ENCODE measurements at regions not wholly inside any gene's neighbourhood (a gene's known extent, or its start where the extent isn't known, plus 50 kb on each side); places are given as distances from the start of the nearest gene placed in this dataset.

DNA sequence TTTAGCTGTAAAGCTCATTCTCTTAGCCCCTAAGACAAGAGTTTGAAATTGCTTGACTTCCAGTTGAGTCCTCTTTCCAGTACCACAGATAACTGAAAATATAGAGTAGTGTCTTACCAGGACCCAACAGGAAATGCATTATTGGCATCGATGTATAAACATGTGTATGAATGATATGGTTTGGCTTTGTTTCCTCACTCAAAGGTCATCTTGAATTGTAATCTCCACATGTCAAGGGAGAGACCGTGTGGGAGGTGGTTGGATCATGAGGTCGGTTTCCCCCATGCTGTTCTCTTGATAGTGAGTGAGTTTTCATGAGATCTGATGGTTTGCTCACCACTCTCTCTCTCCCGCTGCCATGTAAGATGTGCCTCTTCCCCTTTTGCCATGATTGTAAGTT lies 745.0 kb downstream of the TMEM182 start:
- no peak overlapping the region for H2AFZ ChIP-seq (ENCODE audit: low read depth)
- TF ChIP-seq, protein P1, sequence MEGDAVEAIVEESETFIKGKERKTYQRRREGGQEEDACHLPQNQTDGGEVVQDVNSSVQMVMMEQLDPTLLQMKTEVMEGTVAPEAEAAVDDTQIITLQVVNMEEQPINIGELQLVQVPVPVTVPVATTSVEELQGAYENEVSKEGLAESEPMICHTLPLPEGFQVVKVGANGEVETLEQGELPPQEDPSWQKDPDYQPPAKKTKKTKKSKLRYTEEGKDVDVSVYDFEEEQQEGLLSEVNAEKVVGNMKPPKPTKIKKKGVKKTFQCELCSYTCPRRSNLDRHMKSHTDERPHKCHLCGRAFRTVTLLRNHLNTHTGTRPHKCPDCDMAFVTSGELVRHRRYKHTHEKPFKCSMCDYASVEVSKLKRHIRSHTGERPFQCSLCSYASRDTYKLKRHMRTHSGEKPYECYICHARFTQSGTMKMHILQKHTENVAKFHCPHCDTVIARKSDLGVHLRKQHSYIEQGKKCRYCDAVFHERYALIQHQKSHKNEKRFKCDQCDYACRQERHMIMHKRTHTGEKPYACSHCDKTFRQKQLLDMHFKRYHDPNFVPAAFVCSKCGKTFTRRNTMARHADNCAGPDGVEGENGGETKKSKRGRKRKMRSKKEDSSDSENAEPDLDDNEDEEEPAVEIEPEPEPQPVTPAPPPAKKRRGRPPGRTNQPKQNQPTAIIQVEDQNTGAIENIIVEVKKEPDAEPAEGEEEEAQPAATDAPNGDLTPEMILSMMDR (conservative IDR thresholded peaks at IDR 0.05; ENCODE audit: low read depth, low read length), result no peak
- no peaks in the 10 kb centered on the region for H3K79me2 ChIP-seq (ENCODE audit: insufficient read depth, low read depth)
- no peaks in the 10 kb centered on the region for H3K4me1 ChIP-seq (ENCODE audit: low read depth, poor library complexity, severe bottlenecking)
- H4K20me1 ChIP-seq (ENCODE audit: insufficient read depth), result no peaks in the 10 kb centered on the region
- H3K27ac ChIP-seq, result no peak overlapping the region
- H3K27me3 ChIP-seq (ENCODE audit: insufficient read depth, low read depth), result no peaks in the 10 kb centered on the region
- no peak overlapping the region for H3K4me3 ChIP-seq (IDR thresholded peaks at IDR 0.05; ENCODE audit: insufficient read depth, low read depth, low read length)
- H3K4me2 ChIP-seq, result no peak overlapping the region
- no peaks in the 10 kb centered on the region for H3K36me3 ChIP-seq (ENCODE audit: insufficient read depth)
- H3K9ac ChIP-seq, result no peak overlapping the region

DNA sequence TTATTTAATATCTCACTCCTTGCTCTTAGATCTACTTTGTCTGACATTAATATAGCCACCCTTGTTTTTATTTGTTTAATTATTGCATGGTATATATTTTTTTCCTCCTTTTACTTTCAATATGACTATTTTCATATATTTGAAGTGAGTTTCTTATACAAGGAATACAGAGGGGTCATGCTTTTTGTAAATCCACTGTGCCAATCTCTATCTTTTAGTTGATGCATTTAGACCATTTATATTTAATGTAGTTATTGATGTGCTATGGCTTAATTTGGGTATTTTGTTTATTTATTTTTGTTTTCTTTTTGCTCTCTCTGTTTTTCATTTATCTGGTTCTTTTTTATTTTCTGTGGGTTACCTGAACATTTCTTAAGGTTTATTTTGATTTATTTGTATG lies 750.6 kb downstream of the TMEM182 start:
- no peak overlapping the region for H3K4me3 ChIP-seq (IDR thresholded peaks at IDR 0.05; ENCODE audit: insufficient read depth, low read depth, low read length)
- H3K27me3 ChIP-seq (ENCODE audit: insufficient read depth, low read depth), result no peaks in the 10 kb centered on the region
- no peak overlapping the region for H3K4me2 ChIP-seq
- H2AFZ ChIP-seq (ENCODE audit: low read depth), result no peak overlapping the region
- TF ChIP-seq, protein P1 (conservative IDR thresholded peaks at IDR 0.05; ENCODE audit: low read depth, low read length), result no peak
- H3K9ac ChIP-seq, result no peak overlapping the region
- H3K36me3 ChIP-seq (ENCODE audit: insufficient read depth), result no peaks in the 10 kb centered on the region
- H4K20me1 ChIP-seq (ENCODE audit: insufficient read depth), result no peaks in the 10 kb centered on the region
- H3K27ac ChIP-seq, result no peak overlapping the region
- H3K4me1 ChIP-seq (ENCODE audit: low read depth, poor library complexity, severe bottlenecking), result no peaks in the 10 kb centered on the region
- no peaks in the 10 kb centered on the region for H3K79me2 ChIP-seq (ENCODE audit: insufficient read depth, low read depth)

DNA sequence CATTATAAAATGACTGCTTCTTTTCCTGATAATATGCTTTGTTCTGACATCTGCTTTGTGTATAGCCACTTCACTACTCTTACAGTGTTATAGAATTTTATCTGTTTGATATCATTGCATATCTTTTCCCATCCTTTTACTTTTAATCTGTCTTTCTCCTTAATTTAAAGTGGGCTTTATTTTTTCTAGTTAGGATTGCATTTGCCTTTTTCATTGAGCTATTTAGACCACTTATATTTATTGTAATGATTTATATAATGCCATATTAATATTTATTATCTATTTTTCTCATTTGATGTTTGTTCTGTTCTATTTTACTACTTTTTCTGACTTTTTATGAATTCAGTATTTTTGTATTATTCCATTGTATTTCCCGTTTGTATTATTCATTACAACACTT lies 758.7 kb downstream of the TMEM182 start:
- Histone ChIP-seq H3K36me3 (ENCODE audit: insufficient read depth) (no peaks in the 10 kb centered on the region), H3K27me3 (ENCODE audit: insufficient read depth, low read depth) (no peaks in the 10 kb centered on the region), H3K27ac (no peak overlapping the region), H3K4me3 (IDR thresholded peaks at IDR 0.05; ENCODE audit: insufficient read depth, low read depth, low read length) (no peak overlapping the region), H3K9ac (no peak overlapping the region), H3K79me2 (ENCODE audit: insufficient read depth, low read depth) (no peaks in the 10 kb centered on the region), H3K4me2 (no peak overlapping the region), H3K4me1 (ENCODE audit: low read depth, poor library complexity, severe bottlenecking) (no peaks in the 10 kb centered on the region), H4K20me1 (ENCODE audit: insufficient read depth) (no peaks in the 10 kb centered on the region), H2AFZ (ENCODE audit: low read depth) (no peak overlapping the region)
- TF ChIP-seq, protein P1 (conservative IDR thresholded peaks at IDR 0.05; ENCODE audit: low read depth, low read length), result no peak

DNA sequence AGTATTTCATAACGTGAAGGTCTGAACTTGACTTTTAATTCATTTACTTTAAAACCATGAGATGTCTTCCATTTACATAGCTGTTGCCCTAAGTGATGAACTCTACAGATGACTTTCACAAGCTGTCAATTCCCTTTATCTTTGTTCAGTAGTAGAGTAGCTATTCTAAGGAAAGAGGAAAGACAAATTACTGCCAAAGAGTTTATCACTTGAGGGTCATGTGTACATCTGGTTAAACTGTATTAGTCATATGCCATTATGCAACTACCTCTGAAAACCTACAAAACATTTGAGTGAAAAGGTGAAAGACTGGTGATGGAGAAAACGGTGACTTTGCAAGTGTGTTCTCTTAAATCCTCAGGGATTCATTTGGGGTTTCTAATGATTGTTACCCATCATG lies 763.9 kb downstream of the TMEM182 start:
- Histone ChIP-seq H4K20me1 (ENCODE audit: insufficient read depth) (no peaks in the 10 kb centered on the region), H3K4me2 (no peak overlapping the region), H3K27me3 (ENCODE audit: insufficient read depth, low read depth) (no peaks in the 10 kb centered on the region), H3K4me3 (IDR thresholded peaks at IDR 0.05; ENCODE audit: insufficient read depth, low read depth, low read length) (no peak overlapping the region), H3K9ac (no peak overlapping the region), H3K36me3 (ENCODE audit: insufficient read depth) (no peaks in the 10 kb centered on the region), H3K27ac (no peak overlapping the region), H2AFZ (ENCODE audit: low read depth) (no peak overlapping the region), H3K4me1 (ENCODE audit: low read depth, poor library complexity, severe bottlenecking) (no peaks in the 10 kb centered on the region), H3K79me2 (ENCODE audit: insufficient read depth, low read depth) (no peaks in the 10 kb centered on the region)
- TF ChIP-seq, protein P1 (conservative IDR thresholded peaks at IDR 0.05; ENCODE audit: low read depth, low read length), result no peak

DNA sequence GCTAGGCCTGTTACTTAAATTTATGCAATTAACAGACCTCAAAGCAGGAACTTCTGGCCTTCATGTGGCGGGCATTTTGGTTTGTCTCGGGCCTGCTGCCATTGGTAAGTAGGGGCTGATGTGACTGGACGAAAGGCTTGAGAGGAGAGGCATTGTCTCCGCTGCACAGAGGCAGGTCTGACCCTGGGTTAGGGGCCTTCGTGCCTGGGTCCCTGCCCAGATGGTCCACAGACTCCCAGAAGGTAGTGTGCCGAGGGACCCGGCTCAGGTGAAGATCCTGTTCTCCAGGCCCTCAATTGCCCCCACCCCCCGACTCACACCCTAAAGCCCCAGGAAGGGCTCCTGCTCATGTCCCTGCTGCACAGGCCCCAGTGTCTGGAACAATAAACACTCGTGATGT lies 764.9 kb downstream of the TMEM182 start:
- Histone ChIP-seq H3K79me2 (ENCODE audit: insufficient read depth, low read depth) (no peaks in the 10 kb centered on the region), H2AFZ (ENCODE audit: low read depth) (no peak overlapping the region), H3K4me2 (no peak overlapping the region), H3K27ac (no peak overlapping the region), H3K36me3 (ENCODE audit: insufficient read depth) (no peaks in the 10 kb centered on the region), H4K20me1 (ENCODE audit: insufficient read depth) (no peaks in the 10 kb centered on the region), H3K4me1 (ENCODE audit: low read depth, poor library complexity, severe bottlenecking) (no peaks in the 10 kb centered on the region), H3K9ac (no peak overlapping the region), H3K27me3 (ENCODE audit: insufficient read depth, low read depth) (no peaks in the 10 kb centered on the region), H3K4me3 (IDR thresholded peaks at IDR 0.05; ENCODE audit: insufficient read depth, low read depth, low read length) (no peak overlapping the region)
- TF ChIP-seq, protein P1 (conservative IDR thresholded peaks at IDR 0.05; ENCODE audit: low read depth, low read length), result no peak
